OCI-LY1 (cell line): ENCODE measurements at regions not wholly inside any gene's neighbourhood (a gene's known extent, or its start where the extent isn't known, plus 50 kb on each side); places are given as distances from the start of the nearest gene placed in this dataset.

Source experiments
- H2AFZ ChIP-seq: fragments of 200-600 bp; sonication (generic), shearing (Covaris generic); 2 replicates; pipeline ENCODE4 v1.6.0; 2014; ENCODE audit warnings: antibody characterized with exemption, mild to moderate bottlenecking, low read length
- H3F3A ChIP-seq: fragments of 200-600 bp; sonication (generic), shearing (Covaris generic); 2 replicates; pipeline ENCODE4 v1.6.0; 2014; ENCODE audit warnings: mild to moderate bottlenecking, antibody characterized with exemption, low read length, moderate library complexity; ENCODE audit not compliant: insufficient read depth
- H3K27ac ChIP-seq: fragments of 200-600 bp; sonication (generic); 2 replicates; pipeline ENCODE4 v1.5.1; 2014; ENCODE audit warnings: low read length, mixed run types, mild to moderate bottlenecking, low read depth; ENCODE audit not compliant: poor library complexity, severe bottlenecking
- H3K27me3 ChIP-seq: fragments of 200-600 bp; sonication (generic); 2 replicates; pipeline ENCODE4 v1.6.0; 2014; ENCODE audit warnings: antibody characterized with exemption, mild to moderate bottlenecking, low read length, moderate library complexity; ENCODE audit not compliant: insufficient read depth
- H3K36me3 ChIP-seq: fragments of 200-600 bp; sonication (generic); 2 replicates; pipeline ENCODE4 v1.6.1; 2014; ENCODE audit warnings: mild to moderate bottlenecking, antibody characterized with exemption, low read length, moderate library complexity, mixed read lengths; ENCODE audit not compliant: insufficient read depth
- H3K4me1 ChIP-seq: fragments of 200-600 bp; sonication (generic); 2 replicates; pipeline ENCODE4 v1.5.1; 2014; ENCODE audit warnings: mild to moderate bottlenecking, low read length, moderate library complexity; ENCODE audit not compliant: insufficient read depth, severe bottlenecking
- H3K4me2 ChIP-seq: fragments of 200-600 bp; sonication (generic), shearing (Covaris generic); 2 replicates; pipeline ENCODE4 v1.6.1; 2014; ENCODE audit warnings: low read length
- H3K4me3 ChIP-seq: fragments of 200-600 bp; sonication (generic); 2 replicates; pipeline ENCODE4 v1.5.1; 2014; ENCODE audit warnings: low read length, low read depth, mild to moderate bottlenecking, mixed read lengths; ENCODE audit not compliant: poor library complexity, severe bottlenecking
- H3K79me2 ChIP-seq: fragments of 200-600 bp; shearing (Covaris generic); 2 replicates; pipeline ENCODE4 v1.6.1; 2016; ENCODE audit warnings: mixed run types, low read length, mixed read lengths; ENCODE audit not compliant: insufficient read depth
- H3K9ac ChIP-seq: fragments of 200-600 bp; sonication (generic), shearing (Covaris generic); 2 replicates; pipeline ENCODE4 v1.6.1; 2014; ENCODE audit warnings: mild to moderate bottlenecking, low read length, mixed read lengths
- H3K9me2 ChIP-seq: fragments of 200-600 bp; sonication (generic), shearing (Covaris generic); 2 replicates; pipeline ENCODE4 v1.6.1; 2014; ENCODE audit warnings: low read depth, mild to moderate bottlenecking, low read length, mixed read lengths
- H3K9me3 ChIP-seq: fragments of 200-600 bp; shearing (Covaris generic); 2 replicates; pipeline ENCODE4 v1.6.1; 2014; ENCODE audit warnings: low read length, mixed read lengths
- H4K20me1 ChIP-seq: fragments of 200-600 bp; sonication (generic), shearing (Covaris generic); 2 replicates; pipeline ENCODE4 v1.6.0; 2016; ENCODE audit warnings: mild to moderate bottlenecking, low read length; ENCODE audit not compliant: insufficient read depth
- CTCF ChIP-seq: fragments of 200-600 bp; sonication (generic), shearing (Covaris generic); IDR thresholded peaks from 2 replicates; pipeline ENCODE4 v1.5.1; 2017; ENCODE audit warnings: mild to moderate bottlenecking, antibody characterized with exemption, low read length, moderate library complexity, mixed read lengths
- EZH2 ChIP-seq: fragments of 200-600 bp; sonication (generic), shearing (Covaris generic); IDR thresholded peaks from 2 replicates; pipeline ENCODE4 v1.8.0; 2017; ENCODE audit warnings: borderline replicate concordance, mixed run types, mild to moderate bottlenecking, antibody characterized with exemption, low read length, moderate library complexity, mixed read lengths

DNA sequence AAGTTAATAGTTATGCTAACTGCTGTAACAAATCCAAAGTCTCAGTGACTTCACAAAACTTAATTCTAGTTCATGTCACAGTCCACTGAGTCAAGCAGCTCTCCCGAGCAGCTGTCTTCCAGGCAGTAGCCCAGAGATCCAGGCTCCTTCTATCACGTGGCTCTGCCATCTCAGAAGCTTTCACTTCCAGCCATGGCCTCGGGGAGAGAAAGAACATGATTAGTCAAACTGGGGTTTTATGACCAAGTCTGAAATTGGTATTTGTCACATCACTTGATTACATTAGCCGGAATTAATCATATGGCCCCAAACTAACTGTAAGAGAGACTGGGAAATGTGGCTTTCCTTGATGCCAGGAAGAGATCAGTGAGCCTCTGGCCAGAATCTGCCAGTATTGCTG lies 70.2 kb upstream of the DGKG start:
- H3K27me3 ChIP-seq, result no peaks in the 10 kb centered on the region
- no peak overlapping the region for H3K9ac ChIP-seq
- no peaks in the 10 kb centered on the region for H4K20me1 ChIP-seq
- H3K36me3 ChIP-seq, result no peaks in the 10 kb centered on the region
- H3K4me2 ChIP-seq, result no peak overlapping the region
- H3K79me2 ChIP-seq, result no peaks in the 10 kb centered on the region
- TF ChIP-seq CTCF, result no peak
- TF ChIP-seq EZH2, result no peak
- no peak overlapping the region for H3K4me3 ChIP-seq
- H3K9me3 ChIP-seq, result no peaks in the 10 kb centered on the region
- H2AFZ ChIP-seq, result no peak overlapping the region
- peaks cover 6% of the 10 kb centered on the region for H3K4me1 ChIP-seq
- no peak overlapping the region for H3K27ac ChIP-seq
- no peaks in the 10 kb centered on the region for H3K9me2 ChIP-seq
- H3F3A ChIP-seq, result no peaks in the 10 kb centered on the region

DNA sequence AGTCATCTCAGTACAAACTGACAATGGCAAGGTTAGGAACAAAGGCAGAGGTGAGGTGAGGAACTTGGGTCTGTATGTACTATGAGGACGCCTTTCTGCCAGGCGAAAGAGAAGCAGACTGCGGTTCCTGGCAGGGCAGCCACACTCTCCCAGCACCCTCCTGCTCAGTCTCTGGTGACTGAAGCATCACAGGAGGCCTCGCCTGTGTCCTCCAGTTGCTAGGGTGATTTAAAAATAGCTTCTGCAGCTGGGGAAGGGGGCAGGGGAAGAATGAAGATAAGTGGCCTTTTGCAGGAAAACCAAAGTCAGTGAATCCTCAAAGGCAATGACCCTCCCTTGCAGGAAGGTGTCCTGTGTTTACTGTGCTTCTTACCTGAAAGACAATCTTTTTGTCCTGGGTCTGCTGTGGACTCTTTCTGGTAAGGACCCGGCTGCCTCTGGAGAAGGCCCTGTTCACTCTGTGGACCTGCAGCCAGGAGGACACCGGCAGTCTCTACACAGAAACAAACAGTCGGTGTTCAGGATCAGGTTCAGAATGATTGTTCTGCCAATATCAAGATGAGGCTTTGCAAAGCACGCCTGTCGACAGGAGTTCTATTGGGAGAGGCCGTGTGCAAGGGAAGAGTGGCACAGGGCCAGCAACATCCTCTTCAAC lies 65.7 kb upstream of the DGKG start:
- Histone ChIP-seq H3K79me2 (no peaks in the 10 kb centered on the region), H3K9me2 (no peaks in the 10 kb centered on the region), H3K36me3 (no peaks in the 10 kb centered on the region), H2AFZ (no peak overlapping the region), H3K9me3 (no peaks in the 10 kb centered on the region), H3K4me2 (no peak overlapping the region), H4K20me1 (no peaks in the 10 kb centered on the region), H3K27ac (no peak overlapping the region), H3F3A (no peaks in the 10 kb centered on the region), H3K9ac (no peak overlapping the region), H3K4me1 (peaks cover 16% of the 10 kb centered on the region), H3K4me3 (no peak overlapping the region), H3K27me3 (no peaks in the 10 kb centered on the region)
- no peak for TF ChIP-seq CTCF

DNA sequence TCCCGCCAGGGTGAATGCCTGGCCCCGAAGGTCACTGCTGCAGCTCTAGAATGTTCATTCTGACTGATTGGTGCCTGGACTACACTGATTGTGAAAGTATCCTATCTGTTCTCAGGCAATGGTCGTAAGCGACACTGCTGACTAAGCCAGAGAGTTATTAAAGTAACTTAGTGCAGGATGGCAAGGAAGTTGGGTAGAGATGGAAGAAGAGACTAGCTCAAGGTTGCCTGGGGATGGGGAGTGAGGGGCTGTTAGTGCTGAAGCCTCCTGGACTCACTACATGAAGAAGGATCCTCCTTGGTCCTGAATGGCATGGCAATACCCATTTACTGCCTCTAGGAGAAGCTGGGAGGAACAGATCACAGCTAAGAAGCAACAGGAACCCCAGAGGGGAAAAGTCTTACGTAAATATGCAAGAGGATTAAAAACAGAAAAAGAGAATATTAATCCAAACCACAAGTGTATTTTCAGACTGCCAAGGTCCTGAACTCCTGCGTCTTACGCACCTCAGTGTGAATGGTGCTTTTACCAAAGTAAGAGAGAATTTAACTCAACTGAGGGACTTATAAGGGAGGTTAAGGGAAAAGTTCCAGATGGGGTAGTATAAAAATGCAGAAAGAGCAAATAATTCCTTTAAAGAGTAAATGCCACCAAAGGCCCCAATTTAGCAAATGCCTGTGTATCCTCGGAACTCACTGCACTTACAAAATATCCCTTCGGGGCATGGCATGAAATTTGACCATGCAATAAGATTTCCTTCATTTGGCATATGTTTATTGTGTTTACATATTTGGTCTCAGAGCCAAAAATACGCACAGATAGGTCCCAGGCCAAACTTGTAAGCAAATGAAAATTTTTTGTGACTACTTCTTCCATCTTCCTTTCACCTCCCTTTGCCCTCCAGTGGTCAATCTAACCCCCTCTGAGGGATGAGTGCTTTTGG lies 64.0 kb upstream of the DGKG start:
- Histone ChIP-seq H2AFZ (no peak overlapping the region), H3F3A (no peaks in the 10 kb centered on the region), H4K20me1 (no peaks in the 10 kb centered on the region), H3K4me1 (peaks cover 16% of the 10 kb centered on the region), H3K9me3 (no peaks in the 10 kb centered on the region), H3K9ac (no peak overlapping the region), H3K27me3 (no peaks in the 10 kb centered on the region), H3K4me3 (no peak overlapping the region), H3K79me2 (no peaks in the 10 kb centered on the region), H3K27ac (no peak overlapping the region), H3K9me2 (no peaks in the 10 kb centered on the region), H3K36me3 (no peaks in the 10 kb centered on the region), H3K4me2 (no peak overlapping the region)
- TF ChIP-seq EZH2 (no peak), CTCF (no peak; the same call in 1 of the 2 replicates)
